ENCODE measurements at regions not wholly inside any gene's neighbourhood (a gene's known extent, or its start where the extent isn't known, plus 50 kb on each side); places are given as distances from the start of the nearest gene placed in this dataset.

- Histone ChIP-seq H3K4me1 (ENCODE audit: control insufficient read depth, insufficient read depth, low read length) (no peaks in the 10 kb centered on the region), H3K27me3 (ENCODE audit: control insufficient read depth, insufficient read depth, low read length, poor library complexity, severe bottlenecking) (no peaks in the 10 kb centered on the region), H3K4me3 (ENCODE audit: insufficient read depth, low read depth, low read length) (no peak overlapping the region), H3K9me3 (ENCODE audit: control insufficient read depth, low read length) (no peaks in the 10 kb centered on the region), H3K27ac (ENCODE audit: insufficient read depth, low read depth, low read length, poor library complexity, severe bottlenecking) (no peak overlapping the region), H3K36me3 (ENCODE audit: control insufficient read depth, insufficient read depth, low read length) (no peaks in the 10 kb centered on the region)
- 94 to 96% methylated on average over 7 of the region's 7 CpGs for WGBS, 2 experiments
Observed at GRCh38 chr20:60961551-60961950, 290.5 kb upstream of the CDH4 start.

- WGBS, 2 experiments: 79 to 80% methylated on average over 5 to 6 of the region's 6 CpGs
Observed at GRCh38 chr20:60962367-60963045, 289.6 kb upstream of the CDH4 start.

GRCh38 chr20:60963146-60963545, 288.9 kb upstream of the CDH4 start:
- Histone ChIP-seq H3K9me3 (ENCODE audit: control insufficient read depth, low read length) (no peaks in the 10 kb centered on the region), H3K27me3 (ENCODE audit: control insufficient read depth, insufficient read depth, low read length, poor library complexity, severe bottlenecking) (no peaks in the 10 kb centered on the region), H3K27ac (ENCODE audit: insufficient read depth, low read depth, low read length, poor library complexity, severe bottlenecking) (no peak overlapping the region), H3K36me3 (ENCODE audit: control insufficient read depth, insufficient read depth, low read length) (no peaks in the 10 kb centered on the region), H3K4me3 (ENCODE audit: insufficient read depth, low read depth, low read length) (no peak overlapping the region), H3K4me1 (ENCODE audit: control insufficient read depth, insufficient read depth, low read length) (no peaks in the 10 kb centered on the region)
- WGBS, 2 experiments: 60 to 67% methylated on average over 3 of the region's 3 CpGs

More at GRCh38 chr20:60962367-60963045, 289.6 kb upstream of the CDH4 start:
- Histone ChIP-seq H3K4me3 (ENCODE audit: insufficient read depth, low read depth, low read length) (no peak overlapping the region), H3K9me3 (ENCODE audit: control insufficient read depth, low read length) (no peaks in the 10 kb centered on the region), H3K27me3 (ENCODE audit: control insufficient read depth, insufficient read depth, low read length, poor library complexity, severe bottlenecking) (no peaks in the 10 kb centered on the region), H3K4me1 (ENCODE audit: control insufficient read depth, insufficient read depth, low read length) (no peaks in the 10 kb centered on the region), H3K27ac (ENCODE audit: insufficient read depth, low read depth, low read length, poor library complexity, severe bottlenecking) (no peak overlapping the region), H3K36me3 (ENCODE audit: control insufficient read depth, insufficient read depth, low read length) (no peaks in the 10 kb centered on the region)

- 95 to 96% methylated on average over 4 of the region's 4 CpGs for WGBS, 2 experiments
- H3K36me3 ChIP-seq (ENCODE audit: control insufficient read depth, insufficient read depth, low read length): no peaks in the 10 kb centered on the region
- H3K4me3 ChIP-seq (ENCODE audit: insufficient read depth, low read depth, low read length): no peak overlapping the region
- H3K27me3 ChIP-seq (ENCODE audit: control insufficient read depth, insufficient read depth, low read length, poor library complexity, severe bottlenecking): no peaks in the 10 kb centered on the region
- no peak overlapping the region for H3K27ac ChIP-seq (ENCODE audit: insufficient read depth, low read depth, low read length, poor library complexity, severe bottlenecking)
- no peaks in the 10 kb centered on the region for H3K4me1 ChIP-seq (ENCODE audit: control insufficient read depth, insufficient read depth, low read length)
- H3K9me3 ChIP-seq (ENCODE audit: control insufficient read depth, low read length): no peaks in the 10 kb centered on the region
Observed at GRCh38 chr20:60964911-60965310, 287.1 kb upstream of the CDH4 start.

- 78 to 88% methylated on average over 9 of the region's 9 CpGs for WGBS, 2 experiments
- H3K27me3 ChIP-seq (ENCODE audit: control insufficient read depth, insufficient read depth, low read length, poor library complexity, severe bottlenecking): no peaks in the 10 kb centered on the region
- no peak overlapping the region for H3K27ac ChIP-seq (ENCODE audit: insufficient read depth, low read depth, low read length, poor library complexity, severe bottlenecking)
- H3K4me1 ChIP-seq (ENCODE audit: control insufficient read depth, insufficient read depth, low read length): no peaks in the 10 kb centered on the region
- no peaks in the 10 kb centered on the region for H3K9me3 ChIP-seq (ENCODE audit: control insufficient read depth, low read length)
- H3K36me3 ChIP-seq (ENCODE audit: control insufficient read depth, insufficient read depth, low read length): no peaks in the 10 kb centered on the region
- H3K4me3 ChIP-seq (ENCODE audit: insufficient read depth, low read depth, low read length): no peak overlapping the region
Observed at GRCh38 chr20:60966031-60966430, 286.0 kb upstream of the CDH4 start.

GRCh38 chr20:60966766-60967165, 285.3 kb upstream of the CDH4 start:
- 92 to 93% methylated on average over 19 of the region's 19 CpGs for WGBS, 2 experiments
- H3K4me3 ChIP-seq (ENCODE audit: insufficient read depth, low read depth, low read length): no peak overlapping the region
- H3K9me3 ChIP-seq (ENCODE audit: control insufficient read depth, low read length): no peaks in the 10 kb centered on the region
- no peaks in the 10 kb centered on the region for H3K4me1 ChIP-seq (ENCODE audit: control insufficient read depth, insufficient read depth, low read length)
- no peak overlapping the region for H3K27ac ChIP-seq (ENCODE audit: insufficient read depth, low read depth, low read length, poor library complexity, severe bottlenecking)
- no peaks in the 10 kb centered on the region for H3K36me3 ChIP-seq (ENCODE audit: control insufficient read depth, insufficient read depth, low read length)
- H3K27me3 ChIP-seq (ENCODE audit: control insufficient read depth, insufficient read depth, low read length, poor library complexity, severe bottlenecking): no peaks in the 10 kb centered on the region

GRCh38 chr20:60967431-60968316, 284.4 kb upstream of the CDH4 start:
- H3K4me3 ChIP-seq (ENCODE audit: insufficient read depth, low read depth, low read length): no peak overlapping the region
- no peak overlapping the region for H3K27ac ChIP-seq (ENCODE audit: insufficient read depth, low read depth, low read length, poor library complexity, severe bottlenecking)
- WGBS, 2 experiments: 94 to 95% methylated on average over 56 of the region's 56 CpGs
- H3K4me1 ChIP-seq (ENCODE audit: control insufficient read depth, insufficient read depth, low read length): no peaks in the 10 kb centered on the region
- no peaks in the 10 kb centered on the region for H3K27me3 ChIP-seq (ENCODE audit: control insufficient read depth, insufficient read depth, low read length, poor library complexity, severe bottlenecking)
- H3K36me3 ChIP-seq (ENCODE audit: control insufficient read depth, insufficient read depth, low read length): no peaks in the 10 kb centered on the region
- H3K9me3 ChIP-seq (ENCODE audit: control insufficient read depth, low read length): no peaks in the 10 kb centered on the region

GRCh38 chr20:60968853-60969720, 283.0 kb upstream of the CDH4 start:
- 89% methylated on average over 7 of the region's 7 CpGs for WGBS, 2 experiments
- Histone ChIP-seq H3K9me3 (ENCODE audit: control insufficient read depth, low read length) (no peaks in the 10 kb centered on the region), H3K4me3 (ENCODE audit: insufficient read depth, low read depth, low read length) (no peak overlapping the region), H3K27ac (ENCODE audit: insufficient read depth, low read depth, low read length, poor library complexity, severe bottlenecking) (no peak overlapping the region), H3K27me3 (ENCODE audit: control insufficient read depth, insufficient read depth, low read length, poor library complexity, severe bottlenecking) (no peaks in the 10 kb centered on the region), H3K36me3 (ENCODE audit: control insufficient read depth, insufficient read depth, low read length) (no peaks in the 10 kb centered on the region), H3K4me1 (ENCODE audit: control insufficient read depth, insufficient read depth, low read length) (no peaks in the 10 kb centered on the region)

- 88% methylated on average over 8 of the region's 8 CpGs for WGBS, 2 experiments
- no peak overlapping the region for H3K27ac ChIP-seq (ENCODE audit: insufficient read depth, low read depth, low read length, poor library complexity, severe bottlenecking)
- no peaks in the 10 kb centered on the region for H3K36me3 ChIP-seq (ENCODE audit: control insufficient read depth, insufficient read depth, low read length)
- H3K4me3 ChIP-seq (ENCODE audit: insufficient read depth, low read depth, low read length): no peak overlapping the region
- no peaks in the 10 kb centered on the region for H3K9me3 ChIP-seq (ENCODE audit: control insufficient read depth, low read length)
- H3K27me3 ChIP-seq (ENCODE audit: control insufficient read depth, insufficient read depth, low read length, poor library complexity, severe bottlenecking): no peaks in the 10 kb centered on the region
- H3K4me1 ChIP-seq (ENCODE audit: control insufficient read depth, insufficient read depth, low read length): no peaks in the 10 kb centered on the region
Observed at GRCh38 chr20:60970601-60971000, 281.5 kb upstream of the CDH4 start.

- 80 to 82% methylated on average over 10 of the region's 10 CpGs for WGBS, 2 experiments
- no peaks in the 10 kb centered on the region for H3K27me3 ChIP-seq (ENCODE audit: control insufficient read depth, insufficient read depth, low read length, poor library complexity, severe bottlenecking)
- no peaks in the 10 kb centered on the region for H3K4me1 ChIP-seq (ENCODE audit: control insufficient read depth, insufficient read depth, low read length)
- no peaks in the 10 kb centered on the region for H3K36me3 ChIP-seq (ENCODE audit: control insufficient read depth, insufficient read depth, low read length)
- no peak overlapping the region for H3K4me3 ChIP-seq (ENCODE audit: insufficient read depth, low read depth, low read length)
- no peak overlapping the region for H3K27ac ChIP-seq (ENCODE audit: insufficient read depth, low read depth, low read length, poor library complexity, severe bottlenecking)
- no peaks in the 10 kb centered on the region for H3K9me3 ChIP-seq (ENCODE audit: control insufficient read depth, low read length)
Observed at GRCh38 chr20:60974022-60974421, 278.0 kb upstream of the CDH4 start.
